DND-41 (cell line): ENCODE measurements at regions not wholly inside any gene's neighbourhood (a gene's known extent, or its start where the extent isn't known, plus 50 kb on each side); places are given as distances from the start of the nearest gene placed in this dataset.

Source experiments
- EZH2 ChIP-seq: IDR thresholded peaks from 3 replicates; pipeline ENCODE4 v1.6.1; 2012; ENCODE audit warnings: borderline replicate concordance, low read depth, mild to moderate bottlenecking, moderate library complexity, low read length, inconsistent platforms; ENCODE audit not compliant: severe bottlenecking
- TF ChIP-seq, protein P1 (sequence below): IDR thresholded peaks from 2 replicates; pipeline ENCODE4 v1.5.1; 2012; ENCODE audit warnings: borderline replicate concordance, low read length, moderate library complexity, mild to moderate bottlenecking; ENCODE audit not compliant: poor library complexity, severe bottlenecking; ENCODE audit errors: extremely low read depth

DNA sequence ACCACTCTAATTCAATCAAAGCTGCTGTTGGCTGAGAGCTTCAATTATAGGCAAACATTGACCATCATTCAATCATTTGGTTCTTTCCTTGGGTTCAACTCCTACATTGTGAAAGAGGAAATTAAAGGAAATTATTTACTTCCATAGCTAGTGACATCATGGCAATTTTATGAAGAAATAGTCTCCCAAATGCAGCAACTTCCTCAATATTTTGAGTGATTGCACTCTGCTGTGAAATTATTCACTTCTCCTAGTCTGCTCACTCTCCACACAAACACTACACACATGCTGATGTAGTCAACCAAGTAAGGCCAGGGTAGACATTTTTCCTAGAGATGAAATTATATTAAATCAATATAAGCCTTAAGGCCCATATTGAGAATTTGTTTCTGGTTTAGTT lies 86.7 kb upstream of the NCKAP5 start:
- TF ChIP-seq, protein P1, sequence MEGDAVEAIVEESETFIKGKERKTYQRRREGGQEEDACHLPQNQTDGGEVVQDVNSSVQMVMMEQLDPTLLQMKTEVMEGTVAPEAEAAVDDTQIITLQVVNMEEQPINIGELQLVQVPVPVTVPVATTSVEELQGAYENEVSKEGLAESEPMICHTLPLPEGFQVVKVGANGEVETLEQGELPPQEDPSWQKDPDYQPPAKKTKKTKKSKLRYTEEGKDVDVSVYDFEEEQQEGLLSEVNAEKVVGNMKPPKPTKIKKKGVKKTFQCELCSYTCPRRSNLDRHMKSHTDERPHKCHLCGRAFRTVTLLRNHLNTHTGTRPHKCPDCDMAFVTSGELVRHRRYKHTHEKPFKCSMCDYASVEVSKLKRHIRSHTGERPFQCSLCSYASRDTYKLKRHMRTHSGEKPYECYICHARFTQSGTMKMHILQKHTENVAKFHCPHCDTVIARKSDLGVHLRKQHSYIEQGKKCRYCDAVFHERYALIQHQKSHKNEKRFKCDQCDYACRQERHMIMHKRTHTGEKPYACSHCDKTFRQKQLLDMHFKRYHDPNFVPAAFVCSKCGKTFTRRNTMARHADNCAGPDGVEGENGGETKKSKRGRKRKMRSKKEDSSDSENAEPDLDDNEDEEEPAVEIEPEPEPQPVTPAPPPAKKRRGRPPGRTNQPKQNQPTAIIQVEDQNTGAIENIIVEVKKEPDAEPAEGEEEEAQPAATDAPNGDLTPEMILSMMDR = no peak
- no peak for TF ChIP-seq EZH2
